Gastroesophageal sphincter (tissue), 4 donors: ENCODE measurements at regions not wholly inside any gene's neighbourhood (a gene's known extent, or its start where the extent isn't known, plus 50 kb on each side); places are given as distances from the start of the nearest gene placed in this dataset.

Experiments used
- ATAC-seq: fragments of 150-250 bp; one replicate; pipeline ENCODE4 v1.9.1; 2016; ENCODE audit warnings: mild to moderate bottlenecking, moderate library complexity
- H3K27ac ChIP-seq, 4 donors: fragments of 200-600 bp; sonication (generic) in 3 of 4; 1 replicate in 3 of 4; 2 replicates in 1 of 4; pipeline ENCODE4 v1.5.1; 2016 to 2019
- H3K27me3 ChIP-seq: fragments of 200-600 bp; sonication (generic); one replicate; pipeline ENCODE4 v1.5.1; 2019
- H3K36me3 ChIP-seq, 2 donors: fragments of 200-600 bp; sonication (generic); one replicate each; pipeline ENCODE4 v1.5.1; 2019; ENCODE audit warnings: control low read depth in 1 of 2
- H3K4me1 ChIP-seq, 3 donors: fragments of 200-600 bp; sonication (generic); 1 replicate in 2 of 3; 2 replicates in 1 of 3; pipeline ENCODE4 v1.5.1; 2016 to 2019; ENCODE audit warnings: control low read depth in 2 of 3
- H3K4me3 ChIP-seq, 2 donors: fragments of 200-600 bp; sonication (generic); one replicate each; pipeline ENCODE4 v1.5.1; 2019; ENCODE audit warnings: mild to moderate bottlenecking in 1 of 2, moderate library complexity in 1 of 2
- H3K9me3 ChIP-seq, 3 donors: fragments of 200-600 bp; sonication (generic); one replicate each; pipeline ENCODE4 v1.5.1; 2017 to 2019; ENCODE audit warnings: control low read depth in 2 of 3
- CTCF ChIP-seq, 4 experiments: fragments of 200-600 bp in 2 of 4; fragments of 450-650 bp in 2 of 4; sonication (generic) in 1 of 4; IDR thresholded peaks; one replicate each; pipeline ENCODE4 v1.5.1; 2017 to 2019; ENCODE audit warnings: antibody characterized with exemption in 4 of 4, mild to moderate bottlenecking in 2 of 4, moderate library complexity in 2 of 4
- EP300 ChIP-seq: sonication (generic); formaldehyde crosslinking; IDR thresholded peaks from one replicate; pipeline ENCODE4 v1.6.1; 2017; ENCODE audit warnings: antibody characterized with exemption, mild to moderate bottlenecking
- POLR2A ChIP-seq, 2 donors: fragments of 450-650 bp; IDR thresholded peaks; one replicate each; pipeline ENCODE4 v1.6.1; 2017; ENCODE audit warnings: antibody characterized with exemption in 2 of 2, mild to moderate bottlenecking in 2 of 2, moderate library complexity in 1 of 2
- POLR2AphosphoS5 ChIP-seq: sonication (generic); formaldehyde crosslinking; IDR thresholded peaks from one replicate; pipeline ENCODE4 v1.6.1; 2017; ENCODE audit warnings: antibody characterized with exemption
- WGBS, 2 donors: methylation state at CpG; one replicate each; pipeline ENCODE4 v1.1.5; 2018; ENCODE audit warnings: low coverage in 1 of 2; 5-methylcytosine and 5-hydroxymethylcytosine counted together

- TF ChIP-seq POLR2A (IDR thresholded peaks at IDR 0.05) (no peak), CTCF (IDR thresholded peaks at IDR 0.05) (no peak), POLR2AphosphoS5 (no peak), EP300 (no peak)
- peaks cover 0 to 8% (median 0%) of the 10 kb centered on the region in 3 donors for H3K9me3 ChIP-seq
- peak overlapping the region in 1 of 2 donors; percentile 25 for H3K4me3 ChIP-seq
- no peak for ATAC-seq
- WGBS, 2 donors: no CpG with 5 or more reads among the region's 60 CpGs
- H3K4me1 ChIP-seq: no peaks in the 10 kb centered on the region
- no peak overlapping the region for H3K27ac ChIP-seq
- no peaks in the 10 kb centered on the region for H3K36me3 ChIP-seq
- peaks cover 74% of the 10 kb centered on the region for H3K27me3 ChIP-seq
Observed at GRCh38 chr20:60087563-60088105, 129.4 kb downstream of the CDH26 start.

- no peak for ATAC-seq
- no peak overlapping the region for H3K27ac ChIP-seq
- no peak overlapping the region for H3K4me3 ChIP-seq
- H3K27me3 ChIP-seq: peaks cover 75% of the 10 kb centered on the region
- peaks cover 0 to 9% (median 0%) of the 10 kb centered on the region in 3 donors for H3K9me3 ChIP-seq
- 86% methylated on average over 6 of the region's 10 CpGs; no CpG with 5 or more reads in 1 of the 2 donors for WGBS, 2 donors
- TF ChIP-seq POLR2AphosphoS5: no peak
- TF ChIP-seq POLR2A (IDR thresholded peaks at IDR 0.05): no peak
- no peaks in the 10 kb centered on the region for H3K4me1 ChIP-seq
- no peaks in the 10 kb centered on the region for H3K36me3 ChIP-seq
Observed at GRCh38 chr20:60088236-60088635, 130.0 kb downstream of the CDH26 start.

GRCh38 chr20:60090631-60091030 is 132.4 kb downstream of the CDH26 start:
- TF ChIP-seq POLR2AphosphoS5: no peak
- TF ChIP-seq EP300: no peak
- no peak for TF ChIP-seq CTCF (IDR thresholded peaks at IDR 0.05)
- no peak for TF ChIP-seq POLR2A (IDR thresholded peaks at IDR 0.05)
- Histone ChIP-seq H3K4me3 (no peak overlapping the region), H3K27me3 (peaks cover 74% of the 10 kb centered on the region), H3K27ac (no peak overlapping the region), H3K36me3 (no peaks in the 10 kb centered on the region), H3K4me1 (no peaks in the 10 kb centered on the region), H3K9me3 (peaks cover 0 to 13% (median 0%) of the 10 kb centered on the region in 3 donors)
- no peak for ATAC-seq
- WGBS, 2 donors: 42 to 54% methylated on average over 3 to 4 of the region's 4 CpGs

GRCh38 chr20:60091305-60091704 is 133.1 kb downstream of the CDH26 start:
- Histone ChIP-seq H3K27me3 (peaks cover 72% of the 10 kb centered on the region), H3K27ac (no peak overlapping the region), H3K9me3 (peaks cover 0 to 13% (median 0%) of the 10 kb centered on the region in 3 donors), H3K36me3 (no peaks in the 10 kb centered on the region), H3K4me1 (no peaks in the 10 kb centered on the region), H3K4me3 (no peak overlapping the region)
- TF ChIP-seq POLR2A (IDR thresholded peaks at IDR 0.05) (no peak), POLR2AphosphoS5 (no peak), CTCF (IDR thresholded peaks at IDR 0.05) (no peak), EP300 (no peak)
- ATAC-seq: no peak
- WGBS, 2 donors: 76 to 86% methylated on average over 4 of the region's 5 CpGs

GRCh38 chr20:60091861-60092260 is 133.6 kb downstream of the CDH26 start:
- no peaks in the 10 kb centered on the region for H3K36me3 ChIP-seq
- no peak overlapping the region for H3K27ac ChIP-seq
- no peak for ATAC-seq
- H3K4me1 ChIP-seq: no peaks in the 10 kb centered on the region
- 60 to 100% methylated on average over 1 of the region's 1 CpG for WGBS, 2 donors
- H3K4me3 ChIP-seq: no peak overlapping the region
- peaks cover 66% of the 10 kb centered on the region for H3K27me3 ChIP-seq
- peaks cover 0 to 13% (median 0%) of the 10 kb centered on the region in 3 donors for H3K9me3 ChIP-seq
- no peak for TF ChIP-seq CTCF (IDR thresholded peaks at IDR 0.05)
- TF ChIP-seq EP300: no peak
- TF ChIP-seq POLR2A (IDR thresholded peaks at IDR 0.05): no peak
- TF ChIP-seq POLR2AphosphoS5: no peak
